ENCODE measurements at regions not wholly inside any gene's neighbourhood (a gene's known extent, or its start where the extent isn't known, plus 50 kb on each side); places are given as distances from the start of the nearest gene placed in this dataset.

GRCh38 chr14:40733206-40733605 is 873.5 kb upstream of the LRFN5 start:
- H3K27ac ChIP-seq, result no peak overlapping the region
- TF ChIP-seq ZFX (IDR thresholded peaks at IDR 0.05) (no peak), CTCF (conservative IDR thresholded peaks at IDR 0.05) (no peak)

DNA sequence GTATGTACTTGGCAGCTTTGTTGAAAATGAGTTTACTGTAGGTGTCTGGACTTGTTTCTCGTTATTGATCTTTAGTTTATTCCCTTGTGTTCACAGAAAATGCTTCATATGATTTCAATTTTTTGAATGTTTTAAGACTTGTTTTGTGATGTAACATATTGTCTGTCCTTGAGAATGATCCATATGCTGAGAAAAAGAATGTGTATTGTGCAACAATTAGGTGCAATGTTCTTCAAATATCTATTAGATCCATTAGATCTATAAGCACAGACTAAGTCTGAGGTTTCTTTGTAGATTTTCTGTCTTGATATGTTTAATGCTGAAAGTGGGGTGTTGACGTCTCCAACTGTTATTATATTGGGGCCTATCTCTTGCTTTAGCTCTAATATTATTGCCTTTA is 879.6 kb upstream of the LRFN5 start:
- H3K27ac ChIP-seq, result no peak overlapping the region
- no peak for TF ChIP-seq ZFX (IDR thresholded peaks at IDR 0.05)
- no peak for TF ChIP-seq CTCF (conservative IDR thresholded peaks at IDR 0.05)

DNA sequence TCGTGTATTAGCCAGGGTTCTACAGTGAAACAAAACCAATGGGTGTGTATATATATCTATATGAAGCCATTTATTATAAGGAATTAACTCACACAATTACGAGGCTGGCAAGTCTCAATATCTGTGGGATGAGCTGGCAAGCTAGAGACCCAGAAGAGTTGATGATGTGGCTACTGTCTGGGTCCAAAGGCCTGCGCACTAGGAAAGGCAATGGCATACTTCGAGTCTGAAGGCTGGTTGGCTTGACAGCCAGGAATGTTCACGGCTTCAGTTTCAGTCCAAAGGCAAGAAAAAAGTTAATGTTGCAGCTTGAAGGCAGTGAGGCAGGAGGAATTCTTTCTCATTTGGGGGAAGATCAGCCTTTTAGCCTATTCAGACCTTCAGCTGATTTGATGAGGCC is 893.3 kb upstream of the LRFN5 start:
- TF ChIP-seq ZFX (IDR thresholded peaks at IDR 0.05), result no peak
- no peak for TF ChIP-seq CTCF (conservative IDR thresholded peaks at IDR 0.05)
- no peak overlapping the region for H3K27ac ChIP-seq

GRCh38 chr14:40697231-40697630 is 909.4 kb upstream of the LRFN5 start:
- H3K27ac ChIP-seq, result no peak overlapping the region
- no peak for TF ChIP-seq CTCF (conservative IDR thresholded peaks at IDR 0.05)

- TF ChIP-seq CTCF (conservative IDR thresholded peaks at IDR 0.05), result no peak
- no peak for TF ChIP-seq ZFX (IDR thresholded peaks at IDR 0.05)
Observed at GRCh38 chr14:40694023-40694422, 912.7 kb upstream of the LRFN5 start.

GRCh38 chr14:40691066-40691465 is 915.6 kb upstream of the LRFN5 start:
- no peak overlapping the region for H3K27ac ChIP-seq
- TF ChIP-seq CTCF (conservative IDR thresholded peaks at IDR 0.05), result no peak
- no peak for TF ChIP-seq ZFX (IDR thresholded peaks at IDR 0.05)

More at GRCh38 chr14:40694023-40694422, 912.7 kb upstream of the LRFN5 start:
- no peak overlapping the region for H3K27ac ChIP-seq

DNA sequence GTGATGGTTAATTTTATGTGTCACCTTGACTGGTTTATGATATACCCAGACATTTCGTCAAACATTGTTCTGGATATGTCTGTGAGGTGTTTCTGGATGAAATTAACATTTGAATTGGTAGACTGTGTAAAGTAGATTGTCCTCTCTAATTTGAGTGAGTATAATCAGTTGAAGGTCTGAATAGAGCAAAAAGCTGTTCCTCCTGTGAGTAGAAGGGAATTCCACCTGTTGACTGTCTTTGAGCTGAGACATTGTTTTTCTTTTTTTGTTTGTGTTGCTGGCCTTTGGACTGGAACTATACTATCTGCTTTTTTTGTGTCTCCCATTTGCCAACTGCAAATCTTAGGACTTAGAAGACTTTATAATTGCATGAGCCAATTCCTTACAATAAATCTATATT is 920.9 kb upstream of the LRFN5 start:
- TF ChIP-seq CTCF (conservative IDR thresholded peaks at IDR 0.05) (no peak), ZFX (IDR thresholded peaks at IDR 0.05) (no peak)
- no peak overlapping the region for H3K27ac ChIP-seq

Data from C4-2B (cell line).